Stimulated activated CD4-positive, alpha-beta T cell treated with anti-CD3 and anti-CD28 coated beads, Interleukin-1b, Interleukin-23, amount 100 ng/mL, for 48 hours (primary cell): ENCODE measurements at regions not wholly inside any gene's neighbourhood (a gene's known extent, or its start where the extent isn't known, plus 50 kb on each side); places are given as distances from the start of the nearest gene placed in this dataset.

Source experiments
- DNase-seq: peaks from one replicate; pipeline ENCODE4 v3.0.0-alpha.2; 2020

DNA sequence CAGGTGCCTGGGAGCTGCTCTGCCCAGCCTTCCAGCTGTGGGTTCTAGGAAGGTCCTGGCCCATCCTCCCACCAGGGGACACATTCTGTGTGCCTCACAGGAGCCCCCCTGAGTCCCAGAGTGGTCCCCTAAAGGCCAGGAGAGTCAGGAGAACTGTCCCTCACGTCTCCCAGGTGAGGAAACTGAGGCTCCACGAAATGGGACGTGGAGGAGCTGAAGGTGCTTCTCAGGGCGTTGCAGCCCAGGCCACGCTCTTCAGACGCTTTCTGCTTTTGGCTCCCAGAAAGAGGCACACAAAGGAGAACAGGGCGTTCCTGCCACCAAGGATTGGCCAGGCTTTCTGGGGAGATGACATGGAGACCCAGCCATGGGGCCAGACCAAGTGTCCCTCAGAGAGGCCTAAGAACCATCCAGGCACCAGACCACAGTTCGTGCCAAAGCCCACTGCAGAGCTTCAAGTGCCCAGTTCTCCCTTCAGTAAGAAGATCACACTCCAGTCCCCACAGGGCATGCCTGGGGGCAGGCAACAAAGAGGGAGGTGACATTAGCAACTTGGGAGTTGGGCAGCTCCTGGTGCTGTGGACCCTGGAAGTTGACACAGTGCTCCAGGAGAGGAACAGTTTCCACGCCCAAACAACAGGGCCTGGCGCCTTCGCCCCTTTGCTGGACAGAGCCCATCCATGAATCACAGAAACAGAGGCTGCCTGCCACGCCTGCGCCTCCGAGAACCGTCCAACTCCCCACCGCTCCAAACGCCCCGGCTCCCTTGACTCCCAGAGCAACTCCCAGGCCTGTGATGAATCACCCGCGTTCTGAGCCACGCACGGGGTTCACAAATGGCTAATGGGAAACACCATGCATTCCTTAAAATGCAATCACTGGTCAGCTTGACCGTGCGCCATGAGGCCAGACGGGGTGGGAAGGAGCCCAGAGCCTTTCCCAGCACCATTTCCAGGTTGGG, 589.2 kb downstream of the BRD1 start:
- no peak for DNase-seq

DNA sequence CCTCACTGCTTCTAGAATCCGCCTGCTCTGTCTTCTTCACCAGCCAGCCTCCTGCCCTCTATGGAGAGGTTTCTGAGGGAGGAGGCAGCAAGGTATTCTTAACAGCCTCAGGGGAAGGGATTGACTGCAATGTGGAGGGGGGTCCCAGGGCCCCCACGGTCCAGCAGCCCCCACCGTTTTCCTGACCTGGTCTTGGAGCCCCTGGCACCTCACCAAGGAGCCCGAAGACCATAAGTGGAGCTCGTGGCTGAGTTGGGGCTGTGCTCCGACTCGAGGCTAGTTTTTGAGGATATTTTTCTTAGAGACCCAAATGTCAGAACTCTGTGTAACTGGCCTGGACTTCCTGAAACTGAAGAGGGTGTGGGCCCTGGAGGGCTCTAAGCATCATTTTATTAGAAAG, 590.0 kb downstream of the BRD1 start:
- no peak for DNase-seq

DNA sequence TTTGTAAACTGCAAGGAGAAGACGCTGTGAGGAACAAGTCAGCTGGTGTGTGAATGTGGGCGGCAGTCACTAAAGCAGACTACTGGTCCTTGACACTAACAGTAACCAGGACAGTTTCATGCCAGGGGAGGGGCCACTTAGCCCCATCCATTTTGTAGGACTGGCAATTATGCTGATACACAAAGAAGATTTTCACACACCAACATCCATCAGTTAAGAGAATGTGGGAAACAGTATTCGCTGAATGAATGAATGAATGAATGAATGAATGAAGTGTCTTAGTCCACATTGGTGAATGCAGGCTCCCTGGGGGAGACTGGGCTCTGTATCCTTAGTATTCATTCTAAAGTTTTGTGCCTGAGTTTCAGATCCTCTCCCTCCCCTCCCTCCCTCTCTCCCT, 590.4 kb downstream of the BRD1 start:
- DNase-seq = no peak

DNA sequence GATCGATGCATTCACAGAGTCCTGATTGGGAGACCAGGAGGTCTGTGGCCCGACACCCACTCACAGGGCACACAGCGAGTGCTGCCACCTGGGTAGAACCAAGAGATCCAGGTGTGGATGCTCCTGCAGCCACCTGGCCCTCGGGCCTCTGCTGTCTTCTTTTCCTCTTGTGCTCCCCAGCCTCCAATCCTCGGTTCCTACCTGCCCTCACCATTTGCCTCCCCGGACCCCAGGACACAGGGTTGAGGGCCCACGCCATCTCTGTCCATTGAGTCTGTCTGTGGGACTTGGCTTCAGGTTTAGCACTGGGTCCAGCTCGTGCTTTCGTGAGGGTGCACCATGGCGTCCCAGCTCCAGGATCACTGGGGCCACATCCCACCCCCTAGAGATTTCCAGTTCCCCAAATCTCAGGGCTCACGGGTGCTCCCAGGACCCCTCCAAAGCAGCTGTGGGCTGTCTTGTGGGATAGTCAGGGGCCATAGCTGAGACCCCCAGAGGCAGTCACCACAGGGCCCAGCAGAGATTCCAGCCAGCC, 591.1 kb downstream of the BRD1 start:
- no peak for DNase-seq

DNA sequence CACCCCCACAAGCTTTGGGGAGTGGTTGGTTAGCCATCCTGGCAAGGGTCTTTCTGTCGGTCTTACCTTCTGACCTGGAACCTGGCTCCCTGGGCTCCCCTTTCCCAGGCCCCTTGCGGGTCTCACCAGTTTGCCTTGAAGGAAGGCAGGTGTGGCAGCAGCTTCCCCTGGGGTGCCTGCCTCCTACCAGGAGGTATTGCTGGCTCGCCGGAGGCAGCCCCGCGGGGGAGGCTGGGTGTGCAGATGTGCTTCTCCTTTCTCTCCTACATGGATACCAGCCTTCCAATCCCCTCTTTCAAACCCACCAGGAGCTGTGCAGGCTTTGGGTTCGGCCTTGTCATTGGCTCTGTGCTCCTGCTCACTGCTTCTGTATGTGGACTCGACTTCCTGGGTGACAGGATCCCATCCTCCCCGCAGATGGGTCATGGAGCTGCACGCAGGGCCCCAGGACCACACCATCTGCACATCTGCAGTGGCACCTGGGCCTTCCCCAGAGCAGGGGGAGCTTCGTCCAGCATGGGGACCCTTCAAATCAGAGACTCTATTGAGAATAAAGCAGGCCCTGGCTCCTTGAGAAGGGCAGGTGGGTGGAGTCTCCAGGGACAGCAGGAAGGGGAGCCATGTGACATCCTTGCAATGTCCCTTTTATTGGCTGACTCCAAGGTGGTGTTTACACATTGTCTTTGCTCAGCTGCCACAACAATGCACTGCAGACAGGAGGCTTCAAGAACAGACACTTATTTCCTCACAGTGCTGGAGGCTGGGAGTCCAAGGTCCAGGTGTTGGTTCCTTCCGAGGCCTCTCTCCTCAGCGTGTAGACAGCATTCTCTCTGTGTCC, 592.0 kb downstream of the BRD1 start:
- no peak for DNase-seq

DNA sequence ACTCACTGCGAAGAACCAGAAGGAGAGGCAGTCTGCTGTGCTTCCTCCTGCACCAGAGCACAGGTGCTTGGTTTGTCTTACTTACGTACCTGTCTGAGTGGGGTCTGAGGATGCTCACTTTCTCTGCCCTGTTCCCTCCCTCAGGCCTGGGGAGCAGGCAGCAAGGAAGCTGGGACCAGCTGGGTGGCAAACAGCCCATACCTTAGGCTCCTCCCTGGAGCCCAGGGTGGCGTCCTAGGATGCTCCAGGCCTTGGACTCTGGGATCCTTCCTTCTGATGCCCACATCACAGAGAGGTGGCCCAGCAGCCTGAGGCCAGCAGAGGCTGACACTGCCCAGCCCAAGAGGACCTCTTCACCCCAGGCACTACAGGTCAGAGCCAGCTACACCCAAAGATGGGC, 593.2 kb downstream of the BRD1 start:
- no peak for DNase-seq

DNA sequence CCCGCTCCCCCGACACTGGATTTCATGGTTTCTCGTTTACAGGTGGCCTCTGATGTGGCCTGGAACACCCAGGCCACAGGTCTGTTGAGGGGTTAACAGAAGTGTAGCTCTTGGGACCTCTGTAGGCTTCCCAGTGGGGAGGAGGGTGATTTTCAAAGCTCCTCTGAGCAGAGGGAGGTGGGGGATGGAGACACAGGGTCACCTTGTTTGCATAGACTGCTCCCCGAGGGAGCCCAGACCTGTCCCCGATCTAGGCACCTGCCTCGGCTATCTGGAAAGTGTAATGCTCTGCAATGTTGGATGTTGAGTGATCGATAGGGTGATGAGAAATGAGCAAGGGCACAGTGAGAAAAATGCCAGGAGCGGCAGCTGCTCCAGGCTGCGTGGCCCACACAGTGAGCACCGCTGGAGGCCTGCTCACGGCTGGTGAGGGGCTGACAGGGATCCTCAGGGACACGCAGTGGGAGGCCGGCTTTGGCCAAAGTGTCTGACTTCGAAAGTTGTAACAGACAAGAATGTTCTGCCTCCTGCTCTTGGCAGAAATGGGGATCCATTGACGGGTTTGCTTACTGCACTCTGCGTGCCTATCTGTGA, 594.1 kb downstream of the BRD1 start:
- no peak for DNase-seq

DNA sequence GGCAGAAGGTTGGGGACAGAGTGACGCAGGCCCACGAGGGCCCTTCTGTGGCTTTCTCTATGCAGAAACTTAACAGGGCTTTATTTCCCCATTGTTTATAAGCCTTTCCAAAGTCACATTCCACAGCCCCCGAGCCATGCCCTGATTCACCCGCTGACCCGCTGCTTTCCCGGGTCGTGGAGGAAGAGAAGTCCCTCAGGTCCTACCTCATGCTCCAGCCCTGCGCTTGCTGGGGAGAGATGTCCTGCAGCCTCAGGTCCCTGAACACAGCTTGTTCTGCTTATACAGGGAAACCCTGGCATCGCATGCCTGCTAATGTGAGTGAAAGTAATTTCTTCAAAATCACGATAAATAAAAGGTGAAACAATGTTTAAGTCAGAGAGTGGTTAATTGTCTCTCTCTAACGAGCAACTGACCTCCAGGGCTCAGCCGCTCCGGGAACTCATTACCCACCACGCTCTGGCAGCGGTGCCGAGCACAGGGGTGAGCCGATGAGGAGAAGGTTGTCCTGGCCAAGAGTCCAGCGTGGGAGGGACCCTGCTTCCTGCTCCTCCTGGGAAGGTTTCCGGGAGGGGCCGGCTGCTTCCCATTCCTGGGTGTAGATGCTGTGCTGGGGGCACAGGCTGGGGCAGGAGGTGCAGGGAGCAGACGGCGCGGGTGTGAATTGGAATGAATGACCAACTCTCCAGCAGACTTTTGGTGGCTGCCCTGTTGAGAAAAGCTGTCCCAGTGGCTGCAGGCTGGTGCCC, 595.2 kb downstream of the BRD1 start:
- DNase-seq = no peak

DNA sequence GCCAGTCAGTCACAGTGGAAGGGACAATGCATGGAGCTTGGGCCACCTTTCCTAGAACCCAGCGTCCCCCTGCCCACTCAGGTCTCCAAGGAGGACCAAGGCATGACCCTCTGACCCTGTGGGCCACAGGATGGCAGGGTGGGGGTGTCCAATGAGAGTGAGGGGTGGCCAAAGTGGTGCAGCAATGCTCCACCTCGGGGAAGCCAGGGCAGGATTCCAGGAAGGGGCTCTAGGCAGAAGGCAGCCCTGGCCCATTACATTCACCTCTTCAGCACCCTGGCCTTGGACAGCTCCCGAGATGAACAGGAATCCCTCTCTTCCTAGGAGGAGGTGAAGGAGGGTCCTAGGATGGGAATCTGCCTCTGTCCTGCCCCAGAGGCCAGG, 597.5 kb downstream of the BRD1 start:
- DNase-seq = no peak

DNA sequence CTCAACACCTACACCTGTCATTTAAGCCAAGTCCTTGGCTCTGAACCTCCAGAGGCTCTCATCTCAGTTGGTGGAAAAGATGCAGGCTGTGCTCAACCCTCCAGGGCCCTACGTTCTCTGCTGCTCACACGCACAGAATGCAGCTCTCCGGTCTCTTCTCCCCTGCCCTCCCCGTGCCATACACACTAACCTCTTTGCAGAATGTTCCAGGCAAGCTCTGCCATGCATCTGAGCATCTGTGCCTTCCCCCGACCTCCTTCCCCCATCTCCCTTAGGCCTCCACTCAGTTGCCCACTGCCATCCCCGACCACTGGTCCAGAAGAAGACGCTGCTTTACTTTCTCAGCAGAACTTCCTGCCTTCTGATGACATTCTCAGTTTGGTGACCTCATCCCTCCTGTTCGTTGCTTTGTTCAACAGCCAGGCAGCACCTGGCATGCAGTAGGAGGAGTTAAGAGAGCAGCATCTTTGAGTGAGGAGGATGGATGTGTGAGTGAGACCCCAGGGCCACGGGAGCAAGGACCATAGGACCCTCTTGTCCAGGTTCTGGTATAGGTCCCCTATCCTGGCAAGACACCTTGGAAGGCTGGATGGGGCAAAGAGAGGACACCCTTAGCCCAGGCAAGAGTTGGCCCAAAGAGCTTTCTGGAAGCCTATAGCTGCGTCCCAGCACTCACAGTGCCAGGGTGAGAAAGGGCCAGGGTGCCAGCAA, 598.0 kb downstream of the BRD1 start:
- no peak for DNase-seq

DNA sequence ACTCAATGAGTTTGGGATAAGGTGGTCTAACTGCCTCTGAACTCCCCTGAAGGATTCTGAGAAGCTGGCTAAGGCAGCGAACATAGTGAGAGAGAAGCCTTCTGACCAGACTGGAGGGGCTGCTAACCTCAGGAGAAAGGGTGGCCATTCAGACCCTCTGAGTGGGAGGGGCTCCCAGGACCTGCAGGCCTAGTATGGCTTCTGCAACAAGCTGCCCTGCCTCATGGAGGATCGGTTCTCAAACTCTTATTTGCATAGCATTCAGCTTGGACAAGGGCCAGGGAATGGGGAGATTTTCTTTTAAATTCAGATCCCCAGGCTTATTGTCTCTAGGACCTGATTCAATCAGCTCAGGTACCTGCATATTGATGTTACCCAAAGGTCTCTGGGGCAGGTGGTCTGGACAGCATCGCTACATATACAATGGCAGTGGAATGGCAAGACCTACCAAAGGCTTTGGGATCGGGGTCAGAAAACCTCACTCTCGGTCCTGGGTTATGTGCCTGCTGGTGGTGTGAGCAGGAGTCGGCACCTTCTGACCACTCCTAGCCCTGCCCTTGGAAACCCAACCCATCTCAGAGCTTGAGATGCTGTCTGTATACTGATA, 599.1 kb downstream of the BRD1 start:
- no peak for DNase-seq

DNA sequence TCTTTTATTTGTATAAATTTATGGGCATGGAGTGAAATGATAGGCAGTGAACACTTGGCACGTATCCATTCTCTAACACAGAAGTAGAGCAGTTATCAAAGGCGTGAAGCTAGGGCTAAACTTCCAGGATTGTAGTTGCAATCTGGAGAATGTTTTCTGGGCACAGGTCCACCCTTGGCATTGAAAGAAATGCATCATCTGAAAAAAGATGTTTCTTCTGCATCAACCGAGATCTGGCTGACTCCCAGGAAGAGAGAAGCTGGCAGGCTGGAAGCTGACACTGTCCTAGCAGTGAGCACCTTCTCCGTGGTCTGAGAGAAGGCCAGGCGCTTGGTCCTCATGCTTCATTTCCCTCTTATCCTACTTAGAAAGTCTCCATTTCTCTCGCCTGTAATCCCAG, 600.0 kb downstream of the BRD1 start:
- no peak for DNase-seq

DNA sequence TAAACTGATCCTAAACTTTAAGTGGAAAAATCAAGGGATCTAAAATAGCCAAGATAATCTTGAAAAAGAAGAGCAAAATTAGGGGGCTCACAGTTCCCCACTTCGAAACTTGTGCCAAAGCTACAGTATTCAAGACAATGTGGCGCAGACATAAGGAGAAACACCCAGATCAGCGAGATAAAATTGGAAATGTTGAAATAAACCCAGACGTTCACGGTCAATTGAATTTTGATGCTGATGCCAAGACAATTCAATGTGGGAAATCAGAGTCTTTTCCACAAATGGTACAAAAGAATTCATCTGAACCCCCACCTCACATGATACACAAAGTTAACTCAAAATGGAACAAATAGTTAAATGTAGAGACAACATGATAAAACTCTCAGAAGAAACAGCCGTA, 601.6 kb downstream of the BRD1 start:
- DNase-seq = no peak

DNA sequence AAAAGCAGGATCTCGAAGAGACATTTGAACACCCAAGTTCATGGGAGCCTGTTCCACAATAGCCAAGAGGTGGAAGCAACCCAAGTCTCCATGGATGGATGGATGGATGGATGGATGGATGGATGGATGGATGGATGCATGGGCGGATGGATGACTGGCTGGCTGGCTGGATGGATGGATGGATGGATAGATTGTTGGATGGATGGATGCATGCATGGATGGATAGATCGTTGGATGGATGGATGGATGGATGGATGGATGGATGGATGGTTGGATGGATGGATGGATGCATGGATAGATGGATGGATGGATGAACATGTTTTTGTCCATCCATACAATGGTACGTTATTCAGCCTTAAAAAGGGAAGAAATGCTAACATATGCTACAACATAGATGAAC, 603.4 kb downstream of the BRD1 start:
- DNase-seq = no peak

DNA sequence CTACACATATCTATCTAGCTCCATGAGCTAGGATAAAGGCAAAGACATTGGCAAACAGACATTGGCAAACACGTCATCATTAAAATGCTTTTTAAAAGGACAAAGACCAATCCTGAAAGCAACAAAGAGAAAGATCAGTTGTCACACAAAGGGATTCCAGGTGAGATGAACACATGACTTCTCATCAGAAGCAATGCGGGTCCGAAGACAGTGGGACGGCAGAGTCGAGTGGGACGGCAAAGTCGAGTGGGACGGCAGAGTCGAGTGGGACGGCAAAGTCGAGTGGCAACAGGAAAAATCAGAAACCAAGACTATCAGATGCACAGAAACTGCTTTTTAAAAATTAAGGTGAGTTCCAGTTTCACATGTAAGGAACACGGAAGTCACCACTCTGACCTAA, 609.5 kb downstream of the BRD1 start:
- DNase-seq = no peak

DNA sequence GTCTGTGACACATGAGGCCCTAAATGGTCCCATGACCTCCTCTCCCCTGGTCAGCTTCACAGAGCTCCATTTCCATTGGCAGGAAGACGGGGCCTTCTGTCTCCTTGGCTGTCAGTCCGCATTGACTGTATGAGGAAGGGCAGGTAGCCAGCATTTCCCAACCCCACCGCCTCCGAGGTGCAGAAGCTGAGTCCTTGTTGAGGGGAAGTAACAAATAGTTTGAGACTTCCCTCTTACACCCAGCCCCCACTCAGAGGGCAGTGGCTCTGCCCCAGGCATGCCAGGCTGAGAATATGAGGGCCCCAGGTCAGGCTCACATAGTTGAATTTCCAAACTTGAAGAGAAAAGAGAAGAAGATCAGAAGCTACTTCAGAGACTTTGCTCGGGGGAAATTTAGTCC, 611.1 kb downstream of the BRD1 start:
- no peak for DNase-seq

DNA sequence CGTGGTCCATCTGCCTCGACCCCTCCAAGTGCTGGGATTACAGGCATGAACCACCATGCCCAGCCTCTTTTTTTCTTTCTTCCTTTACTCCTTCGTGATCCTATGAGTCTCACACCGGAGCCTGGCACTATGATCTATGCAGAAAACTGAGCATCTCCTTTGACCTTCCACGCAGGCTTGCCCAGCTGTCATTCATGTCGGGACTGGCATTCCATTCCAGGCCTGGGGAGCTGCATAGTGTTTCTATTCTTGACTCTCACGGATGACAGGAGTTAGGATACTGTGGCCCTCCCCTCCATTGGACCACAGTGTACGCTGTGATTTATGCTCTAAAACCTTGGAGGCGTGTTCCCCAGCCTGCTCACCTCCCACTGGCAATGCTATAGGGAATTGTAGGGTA, 611.8 kb downstream of the BRD1 start:
- DNase-seq = no peak

DNA sequence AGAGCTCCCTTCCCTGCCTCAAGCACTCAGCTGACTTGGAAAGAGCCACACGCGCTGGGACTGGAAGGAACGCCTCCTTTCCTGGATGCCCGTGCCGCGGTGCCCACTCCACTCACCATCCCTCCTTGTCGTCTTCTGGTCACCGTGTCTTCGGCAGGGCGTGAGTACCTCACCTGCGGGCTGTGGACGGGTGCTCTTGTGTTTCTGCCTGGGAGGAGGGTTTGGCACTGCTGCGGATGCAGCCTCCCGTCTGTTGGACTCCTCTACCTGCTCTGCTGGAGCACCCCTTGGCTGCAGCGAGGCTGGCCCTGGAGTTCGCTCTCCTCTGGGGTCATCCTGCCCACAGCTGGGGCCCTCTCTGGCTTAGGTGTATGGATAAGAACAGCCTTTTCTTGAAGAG, 612.7 kb downstream of the BRD1 start:
- no peak for DNase-seq

DNA sequence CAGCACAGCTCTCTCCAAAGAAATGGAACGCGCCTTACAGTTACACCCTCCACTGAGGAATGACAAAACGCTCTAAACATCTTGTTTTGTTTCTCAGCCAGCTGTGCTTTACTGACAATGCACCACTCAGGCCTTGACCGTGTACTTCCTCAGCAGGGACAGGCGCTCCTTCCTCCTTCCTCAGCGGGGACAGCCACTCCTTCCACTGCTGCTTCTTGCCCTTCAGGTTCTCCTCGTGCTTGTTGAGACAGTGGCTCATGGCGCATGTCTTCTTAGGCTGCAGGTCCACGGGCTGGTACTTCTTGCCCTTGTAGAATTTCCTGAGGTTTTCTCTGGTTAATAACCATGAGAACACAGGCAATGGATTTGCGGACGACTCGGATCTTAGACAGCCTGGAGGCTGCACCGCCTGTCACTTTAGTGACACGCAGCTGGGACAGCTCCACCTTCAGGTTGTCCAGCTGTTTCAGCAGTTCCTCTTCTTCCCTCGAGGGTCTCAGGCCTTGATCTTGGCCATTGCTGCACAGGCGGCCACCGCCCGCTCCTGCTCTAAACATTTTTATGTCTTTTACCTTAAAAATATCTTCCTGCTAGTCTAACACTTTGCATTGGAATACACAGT, 613.8 kb downstream of the BRD1 start:
- DNase-seq = no peak

DNA sequence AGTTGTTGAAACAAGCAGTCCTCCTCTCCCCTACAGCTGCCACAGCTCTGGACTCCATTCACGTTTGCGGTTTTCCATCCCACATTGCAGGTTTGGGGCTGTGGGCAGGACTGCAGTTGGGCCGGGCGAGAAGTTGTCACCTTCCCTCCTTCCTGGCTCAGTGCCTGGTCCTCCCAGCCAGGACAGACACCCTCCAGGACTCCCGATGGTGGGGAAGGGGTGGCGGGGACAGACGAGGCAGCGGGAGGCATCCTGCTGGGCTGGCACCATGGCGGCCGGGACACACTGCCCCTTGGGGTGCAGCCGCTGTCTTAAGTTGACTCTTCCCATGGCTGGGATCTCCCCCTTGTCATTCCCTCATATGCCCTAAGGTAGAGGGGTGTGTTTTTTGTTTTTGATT, 615.2 kb downstream of the BRD1 start:
- DNase-seq = no peak

DNA sequence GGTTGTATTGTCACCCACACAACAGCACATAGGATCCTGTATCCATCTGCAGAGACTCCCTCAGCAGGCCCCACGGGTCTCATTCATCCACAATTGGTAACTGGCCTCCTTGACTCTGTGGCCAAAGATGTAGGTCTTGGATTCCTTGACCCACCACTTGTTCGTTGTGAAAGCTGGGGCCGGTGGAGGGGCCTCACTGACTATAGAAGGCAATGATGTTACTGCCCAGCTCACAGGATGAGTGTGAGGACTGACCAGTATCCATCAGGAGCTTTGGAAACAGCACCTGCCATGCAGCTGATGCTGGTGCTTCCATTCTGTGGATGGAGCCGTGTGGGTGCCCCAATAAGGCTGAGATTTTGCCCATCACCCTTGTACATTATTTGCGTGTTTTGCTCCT, 615.7 kb downstream of the BRD1 start:
- DNase-seq = no peak
